SK-N-MC (cell line): ENCODE measurements at regions not wholly inside any gene's neighbourhood (a gene's known extent, or its start where the extent isn't known, plus 50 kb on each side); places are given as distances from the start of the nearest gene placed in this dataset.

ENCODE experiments used
- EZH2 ChIP-seq: fragments of 200-600 bp; sonication (generic); IDR thresholded peaks from one replicate; pipeline ENCODE4 v1.6.1; 2017; ENCODE audit warnings: antibody characterized with exemption
- POLR2AphosphoS5 ChIP-seq: IDR thresholded peaks from 2 replicates; pipeline ENCODE4 v1.6.1; 2012; ENCODE audit warnings: mild to moderate bottlenecking, low read depth, low read length, borderline replicate concordance

- TF ChIP-seq EZH2 (no peak), POLR2AphosphoS5 (no peak)
These were observed 254.4 kb upstream of the GJB5 start for GRCh38 chr1:34500451-34500850.
